ENCODE measurements at regions not wholly inside any gene's neighbourhood (a gene's known extent, or its start where the extent isn't known, plus 50 kb on each side); places are given as distances from the start of the nearest gene placed in this dataset.

DNA sequence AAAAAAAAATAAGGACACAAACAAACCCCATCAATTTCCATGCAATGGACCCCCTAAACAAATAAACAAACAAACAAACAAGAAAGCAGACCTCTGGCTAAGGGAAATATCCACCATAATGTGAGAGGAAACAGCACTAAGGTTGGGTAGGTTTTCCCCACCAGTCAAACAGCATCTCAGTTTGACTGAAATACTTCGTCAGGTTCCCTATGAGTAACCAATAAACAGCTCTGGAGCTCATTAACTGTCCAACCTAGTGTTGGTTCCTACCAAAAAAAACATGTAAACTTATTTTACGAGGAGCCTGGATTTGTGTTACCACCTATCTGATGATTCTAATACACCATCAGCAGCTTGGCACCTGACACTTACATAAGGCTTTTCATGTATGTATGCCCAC, 198.5 kb upstream of the TARS1 start:
- TF ChIP-seq FOXM1 (IDR thresholded peaks at IDR 0.05; ENCODE audit: borderline replicate concordance, low read depth) (no peak), CEBPB (IDR thresholded peaks at IDR 0.05) (no peak), MAX (IDR thresholded peaks at IDR 0.05) (no peak), EP300 (IDR thresholded peaks at IDR 0.05; ENCODE audit: borderline replicate concordance) (no peak), REST (IDR thresholded peaks at IDR 0.05; ENCODE audit: low read depth) (no peak), RAD21 (IDR thresholded peaks at IDR 0.05; ENCODE audit: low read depth) (no peak), TEAD4 (IDR thresholded peaks at IDR 0.05) (no peak)
- TF ChIP-seq, protein P1, sequence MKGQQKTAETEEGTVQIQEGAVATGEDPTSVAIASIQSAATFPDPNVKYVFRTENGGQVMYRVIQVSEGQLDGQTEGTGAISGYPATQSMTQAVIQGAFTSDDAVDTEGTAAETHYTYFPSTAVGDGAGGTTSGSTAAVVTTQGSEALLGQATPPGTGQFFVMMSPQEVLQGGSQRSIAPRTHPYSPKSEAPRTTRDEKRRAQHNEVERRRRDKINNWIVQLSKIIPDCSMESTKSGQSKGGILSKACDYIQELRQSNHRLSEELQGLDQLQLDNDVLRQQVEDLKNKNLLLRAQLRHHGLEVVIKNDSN (IDR thresholded peaks at IDR 0.05), result no peak
